Amniotic stem cell (primary cell): ENCODE measurements at regions not wholly inside any gene's neighbourhood (a gene's known extent, or its start where the extent isn't known, plus 50 kb on each side); places are given as distances from the start of the nearest gene placed in this dataset.

Experiments used
- DNase-seq: peaks from one replicate; lab custom pipeline; 2025; lab: John Stamatoyannopoulos, UW

- no peak for DNase-seq
Observed at GRCh38 chr14:26395726-26396125, 202.1 kb downstream of the NOVA1 start.

- peak; percentile 33 for DNase-seq
Observed at GRCh38 chr14:26394150-26394810, 203.6 kb downstream of the NOVA1 start.

- DNase-seq = no peak
Observed at GRCh38 chr14:26392498-26392897, 205.3 kb downstream of the NOVA1 start.

GRCh38 chr14:26389646-26390508 is 208.0 kb downstream of the NOVA1 start:
- no peak for DNase-seq

- DNase-seq = no peak
Observed at GRCh38 chr14:26385310-26385709, 212.5 kb downstream of the NOVA1 start.

- DNase-seq = no peak
Observed at GRCh38 chr14:26382901-26383685, 214.7 kb downstream of the NOVA1 start.

- no peak for DNase-seq
Observed at GRCh38 chr14:26381405-26381804, 216.4 kb downstream of the NOVA1 start.

GRCh38 chr14:26380637-26381036 is 217.2 kb downstream of the NOVA1 start:
- no peak for DNase-seq

- no peak for DNase-seq
Observed at GRCh38 chr14:26379951-26380350, 217.9 kb downstream of the NOVA1 start.

- DNase-seq = no peak
Observed at GRCh38 chr14:26377150-26377549, 220.7 kb downstream of the NOVA1 start.

- DNase-seq = no peak
Observed at GRCh38 chr14:26370115-26370514, 227.7 kb downstream of the NOVA1 start.

- DNase-seq = no peak
Observed at GRCh38 chr14:26363689-26364088, 234.1 kb downstream of the NOVA1 start.

GRCh38 chr14:26344596-26344995 is 253.2 kb downstream of the NOVA1 start:
- DNase-seq = no peak

- no peak for DNase-seq
Observed at GRCh38 chr14:26339381-26339780, 258.5 kb downstream of the NOVA1 start.

GRCh38 chr14:26338231-26338630 is 259.6 kb downstream of the NOVA1 start:
- no peak for DNase-seq

- DNase-seq = no peak
Observed at GRCh38 chr14:26334288-26334687, 263.5 kb downstream of the NOVA1 start.

GRCh38 chr14:26332966-26333365 is 264.9 kb downstream of the NOVA1 start:
- DNase-seq = no peak

GRCh38 chr14:26330982-26331381 is 266.9 kb downstream of the NOVA1 start:
- DNase-seq = no peak

- no peak for DNase-seq
Observed at GRCh38 chr14:26328791-26329190, 269.0 kb downstream of the NOVA1 start.

- DNase-seq = no peak
Observed at GRCh38 chr14:26323869-26324268, 274.0 kb downstream of the NOVA1 start.

- DNase-seq = no peak
Observed at GRCh38 chr14:26320886-26321285, 276.9 kb downstream of the NOVA1 start.

GRCh38 chr14:26319139-26319864 is 278.5 kb downstream of the NOVA1 start:
- no peak for DNase-seq
